ENCODE measurements at regions not wholly inside any gene's neighbourhood (a gene's known extent, or its start where the extent isn't known, plus 50 kb on each side); places are given as distances from the start of the nearest gene placed in this dataset.

DNA sequence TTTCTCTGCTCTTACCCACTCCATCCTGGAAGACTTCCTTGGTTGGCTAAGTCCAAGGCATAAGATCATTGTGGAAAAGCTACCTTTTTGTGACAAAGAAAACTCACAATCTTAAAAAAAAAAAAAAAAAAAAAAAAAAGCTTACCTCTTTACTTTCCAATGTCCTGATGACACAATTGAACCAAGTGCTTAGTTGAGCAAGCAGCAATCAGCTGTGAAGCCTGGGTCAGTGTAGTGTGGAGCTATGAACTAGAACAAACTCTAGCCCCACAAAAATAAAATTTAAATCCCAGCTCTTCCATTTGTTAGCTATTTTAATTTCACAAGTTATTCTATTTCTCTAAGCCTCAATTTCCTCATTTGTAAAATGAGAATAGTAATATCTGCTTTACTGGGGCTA is 647.6 kb downstream of the LMO4 start:
- no peak overlapping the region for H3K9ac ChIP-seq (ENCODE audit: low read length)
- H3K4me2 ChIP-seq (ENCODE audit: low read depth, low read length) = no peak overlapping the region
- H3K4me1 ChIP-seq (ENCODE audit: low read length) = no peaks in the 10 kb centered on the region
- no peak for DNase-seq
- no peak overlapping the region for H3K4me3 ChIP-seq (ENCODE audit: low read length)
- H3K27ac ChIP-seq (ENCODE audit: low read length) = no peak overlapping the region
- no peaks in the 10 kb centered on the region for H3K27me3 ChIP-seq (replicated peaks; ENCODE audit: insufficient read depth, low read length)
- H3K9me2 ChIP-seq (replicated peaks; ENCODE audit: insufficient read depth, low read length) = no peaks in the 10 kb centered on the region
- no peaks in the 10 kb centered on the region for H3K79me2 ChIP-seq (ENCODE audit: low read length)
- no peaks in the 10 kb centered on the region for H4K20me1 ChIP-seq (ENCODE audit: insufficient read depth, low read length)
- H3F3A ChIP-seq (ENCODE audit: insufficient read depth, low read length) = no peaks in the 10 kb centered on the region
- no peaks in the 10 kb centered on the region for H3K36me3 ChIP-seq (replicated peaks; ENCODE audit: insufficient read depth, low read length)
- TF ChIP-seq EZH2phosphoT487 (IDR thresholded peaks at IDR 0.05; ENCODE audit: low read length) = no peak
- no peak for TF ChIP-seq CTCF (IDR thresholded peaks at IDR 0.05; ENCODE audit: low read length)
- TF ChIP-seq EZH2 (optimal IDR thresholded peaks at IDR 0.05; ENCODE audit: low read depth, low read length) = no peak
- H3K9me3 ChIP-seq (replicated peaks; ENCODE audit: insufficient read depth, low read length) = no peaks in the 10 kb centered on the region
- no peak overlapping the region for H2AFZ ChIP-seq (ENCODE audit: low read length)

DNA sequence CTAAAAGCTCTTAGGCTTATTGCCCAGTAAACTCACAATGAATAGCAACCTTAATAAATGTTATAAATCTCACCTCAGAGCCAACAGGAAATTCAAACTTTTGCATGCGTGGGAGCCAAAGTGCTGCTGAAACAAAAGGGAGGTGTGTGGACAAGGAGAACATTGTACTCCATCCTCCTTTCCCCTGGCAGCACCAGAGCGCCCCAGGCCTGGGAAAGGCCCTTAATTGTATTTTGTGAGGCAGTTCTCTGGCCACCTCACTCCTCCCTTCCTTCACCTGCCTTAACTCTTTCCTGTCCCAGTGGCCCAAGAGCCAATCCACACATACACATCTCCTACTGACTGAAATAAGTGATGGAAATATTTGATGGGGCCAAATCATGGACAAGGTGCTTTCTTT is 648.5 kb downstream of the LMO4 start:
- no peak overlapping the region for H3K27ac ChIP-seq (ENCODE audit: low read length)
- H3K9ac ChIP-seq (ENCODE audit: low read length) = no peak overlapping the region
- no peak overlapping the region for H2AFZ ChIP-seq (ENCODE audit: low read length)
- no peaks in the 10 kb centered on the region for H3K79me2 ChIP-seq (ENCODE audit: low read length)
- no peak for TF ChIP-seq EZH2phosphoT487 (IDR thresholded peaks at IDR 0.05; ENCODE audit: low read length)
- TF ChIP-seq EZH2 (optimal IDR thresholded peaks at IDR 0.05; ENCODE audit: low read depth, low read length) = no peak
- no peaks in the 10 kb centered on the region for H3K4me1 ChIP-seq (ENCODE audit: low read length)
- no peak for DNase-seq
- H3K36me3 ChIP-seq (replicated peaks; ENCODE audit: insufficient read depth, low read length) = no peaks in the 10 kb centered on the region
- H3K9me2 ChIP-seq (replicated peaks; ENCODE audit: insufficient read depth, low read length) = no peaks in the 10 kb centered on the region
- H3F3A ChIP-seq (ENCODE audit: insufficient read depth, low read length) = no peaks in the 10 kb centered on the region
- H3K4me3 ChIP-seq (ENCODE audit: low read length) = no peak overlapping the region
- no peaks in the 10 kb centered on the region for H3K27me3 ChIP-seq (replicated peaks; ENCODE audit: insufficient read depth, low read length)
- no peaks in the 10 kb centered on the region for H4K20me1 ChIP-seq (ENCODE audit: insufficient read depth, low read length)
- no peaks in the 10 kb centered on the region for H3K9me3 ChIP-seq (replicated peaks; ENCODE audit: insufficient read depth, low read length)
- no peak overlapping the region for H3K4me2 ChIP-seq (ENCODE audit: low read depth, low read length)

DNA sequence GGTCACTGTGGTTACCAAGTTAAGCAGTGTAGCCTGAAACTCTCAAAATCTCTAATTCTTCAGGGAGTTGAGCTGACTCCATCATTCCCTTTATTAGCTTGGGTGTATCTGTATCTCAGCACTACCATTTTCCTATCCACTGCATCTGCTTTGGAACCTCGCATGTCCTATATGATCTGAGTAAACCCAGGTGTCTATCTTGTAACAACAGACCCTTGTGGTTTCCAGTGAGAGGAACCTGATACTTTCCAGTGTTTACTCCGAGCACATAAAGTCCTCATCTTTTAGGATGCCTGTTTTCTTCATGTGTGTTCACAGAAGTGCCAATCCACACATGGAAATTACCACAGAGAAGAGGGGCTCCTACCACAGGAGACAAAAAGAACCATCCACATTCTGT is 650.4 kb downstream of the LMO4 start:
- Histone ChIP-seq H3K27me3 (replicated peaks; ENCODE audit: insufficient read depth, low read length) (no peaks in the 10 kb centered on the region), H3F3A (ENCODE audit: insufficient read depth, low read length) (no peaks in the 10 kb centered on the region), H3K4me2 (ENCODE audit: low read depth, low read length) (no peak overlapping the region), H3K9ac (ENCODE audit: low read length) (no peak overlapping the region), H4K20me1 (ENCODE audit: insufficient read depth, low read length) (no peaks in the 10 kb centered on the region), H2AFZ (ENCODE audit: low read length) (no peak overlapping the region), H3K9me2 (replicated peaks; ENCODE audit: insufficient read depth, low read length) (no peaks in the 10 kb centered on the region), H3K36me3 (replicated peaks; ENCODE audit: insufficient read depth, low read length) (no peaks in the 10 kb centered on the region), H3K4me1 (ENCODE audit: low read length) (no peaks in the 10 kb centered on the region), H3K27ac (ENCODE audit: low read length) (no peak overlapping the region), H3K4me3 (ENCODE audit: low read length) (no peak overlapping the region), H3K79me2 (ENCODE audit: low read length) (no peaks in the 10 kb centered on the region), H3K9me3 (replicated peaks; ENCODE audit: insufficient read depth, low read length) (no peaks in the 10 kb centered on the region)
- TF ChIP-seq EZH2 (optimal IDR thresholded peaks at IDR 0.05; ENCODE audit: low read depth, low read length) = no peak
- DNase-seq = no peak

GRCh38 chr1:87980494-87980893 is 651.8 kb downstream of the LMO4 start:
- Histone ChIP-seq H3K4me1 (ENCODE audit: low read length) (no peaks in the 10 kb centered on the region), H3K27me3 (replicated peaks; ENCODE audit: insufficient read depth, low read length) (no peaks in the 10 kb centered on the region), H3K27ac (ENCODE audit: low read length) (no peak overlapping the region), H3K79me2 (ENCODE audit: low read length) (no peaks in the 10 kb centered on the region), H3K4me3 (ENCODE audit: low read length) (no peak overlapping the region), H3K4me2 (ENCODE audit: low read depth, low read length) (no peak overlapping the region), H3F3A (ENCODE audit: insufficient read depth, low read length) (no peaks in the 10 kb centered on the region), H3K9me2 (replicated peaks; ENCODE audit: insufficient read depth, low read length) (no peaks in the 10 kb centered on the region), H3K36me3 (replicated peaks; ENCODE audit: insufficient read depth, low read length) (no peaks in the 10 kb centered on the region), H2AFZ (ENCODE audit: low read length) (no peak overlapping the region), H4K20me1 (ENCODE audit: insufficient read depth, low read length) (no peaks in the 10 kb centered on the region), H3K9me3 (replicated peaks; ENCODE audit: insufficient read depth, low read length) (no peaks in the 10 kb centered on the region), H3K9ac (ENCODE audit: low read length) (no peak overlapping the region)
- DNase-seq = no peak
- TF ChIP-seq EZH2 (optimal IDR thresholded peaks at IDR 0.05; ENCODE audit: low read depth, low read length) (no peak), CTCF (IDR thresholded peaks at IDR 0.05; ENCODE audit: low read length) (no peak), EZH2phosphoT487 (IDR thresholded peaks at IDR 0.05; ENCODE audit: low read length) (no peak)
